ENCODE measurements at regions not wholly inside any gene's neighbourhood (a gene's known extent, or its start where the extent isn't known, plus 50 kb on each side); places are given as distances from the start of the nearest gene placed in this dataset.

- DNase-seq (ENCODE audit: low read depth in 2 of 2), result no peak
Measured at GRCh38 chr1:58143972-58144697, 402.4 kb downstream of the OMA1 start.

GRCh38 chr1:58136387-58136786 lies 410.1 kb downstream of the OMA1 start:
- DNase-seq (ENCODE audit: low read depth in 2 of 2), result no peak

GRCh38 chr1:58135821-58136321 lies 410.7 kb downstream of the OMA1 start:
- DNase-seq (ENCODE audit: low read depth in 2 of 2), result no peak

DNA sequence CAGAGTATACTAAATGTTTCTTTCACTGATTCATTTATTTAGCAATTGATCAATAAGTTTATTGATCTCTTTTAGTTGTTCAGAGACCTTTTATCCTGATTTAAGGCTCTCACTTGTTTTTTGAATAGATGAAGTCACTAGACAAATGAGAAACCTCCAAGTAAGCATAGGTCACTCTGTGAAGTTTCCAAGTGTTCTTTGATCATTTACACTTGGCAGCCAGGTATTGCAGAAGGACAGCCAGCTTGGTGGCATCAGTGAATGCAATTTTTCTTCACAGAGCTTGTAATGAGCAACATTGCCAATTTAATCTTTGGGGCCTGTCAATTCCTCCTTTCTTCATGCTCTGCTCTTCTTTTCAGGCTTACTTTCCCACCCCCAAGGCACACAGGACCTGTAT lies 413.0 kb downstream of the OMA1 start:
- DNase-seq (ENCODE audit: low read depth in 2 of 2), result no peak

DNA sequence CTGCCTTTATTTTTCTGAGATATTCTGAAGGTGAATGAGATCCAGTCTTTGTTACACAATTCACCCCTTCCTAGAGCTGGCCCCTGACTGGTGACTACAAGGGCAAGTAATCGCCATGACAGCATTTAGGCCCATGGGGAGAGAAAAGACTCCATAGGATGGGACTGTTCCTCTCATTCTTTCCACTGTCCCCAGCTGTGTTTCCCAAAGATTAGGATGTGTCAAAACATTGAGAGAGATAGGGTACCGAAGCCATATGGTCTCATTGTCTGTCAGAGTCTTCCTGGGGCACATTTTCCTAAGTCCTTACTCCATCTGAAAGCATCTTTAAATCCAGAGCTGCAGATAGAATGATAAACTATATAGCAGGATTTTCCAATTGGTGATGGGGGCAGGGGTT lies 423.5 kb downstream of the OMA1 start:
- no peak for DNase-seq (ENCODE audit: low read depth in 2 of 2)

- no peak for DNase-seq (ENCODE audit: low read depth in 2 of 2)
Measured at GRCh38 chr1:58119971-58120370, 426.6 kb downstream of the OMA1 start.

GRCh38 chr1:58116284-58116683 lies 430.2 kb downstream of the OMA1 start:
- no peak for DNase-seq (ENCODE audit: low read depth in 2 of 2)

- DNase-seq (ENCODE audit: low read depth in 2 of 2), result no peak
Measured at GRCh38 chr1:58109646-58110200, 436.8 kb downstream of the OMA1 start.

GRCh38 chr1:58108783-58109182 lies 437.7 kb downstream of the OMA1 start:
- DNase-seq (ENCODE audit: low read depth in 2 of 2), result no peak

- no peak for DNase-seq (ENCODE audit: low read depth in 2 of 2)
Measured at GRCh38 chr1:58107943-58108342, 438.6 kb downstream of the OMA1 start.

DNA sequence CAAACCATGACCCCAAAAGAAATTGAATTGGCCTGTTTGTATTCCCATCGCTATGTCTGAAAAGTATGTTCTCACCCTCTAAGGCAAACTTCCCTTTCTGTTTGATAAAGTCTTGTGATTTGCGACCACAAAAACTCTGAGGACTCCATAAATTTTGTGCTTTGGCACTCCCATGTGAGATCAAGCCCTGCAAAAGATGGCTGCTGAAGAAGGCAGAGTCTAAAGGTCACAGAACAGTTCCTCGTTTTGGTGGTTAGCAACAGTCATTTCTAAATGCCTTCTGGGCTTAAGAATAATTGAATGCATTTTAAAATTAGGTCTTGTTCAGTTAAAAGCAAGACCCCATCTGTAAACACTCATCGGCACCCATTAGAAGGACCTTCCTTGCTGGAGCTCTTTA lies 441.6 kb downstream of the OMA1 start:
- DNase-seq (ENCODE audit: low read depth in 2 of 2), result no peak

DNA sequence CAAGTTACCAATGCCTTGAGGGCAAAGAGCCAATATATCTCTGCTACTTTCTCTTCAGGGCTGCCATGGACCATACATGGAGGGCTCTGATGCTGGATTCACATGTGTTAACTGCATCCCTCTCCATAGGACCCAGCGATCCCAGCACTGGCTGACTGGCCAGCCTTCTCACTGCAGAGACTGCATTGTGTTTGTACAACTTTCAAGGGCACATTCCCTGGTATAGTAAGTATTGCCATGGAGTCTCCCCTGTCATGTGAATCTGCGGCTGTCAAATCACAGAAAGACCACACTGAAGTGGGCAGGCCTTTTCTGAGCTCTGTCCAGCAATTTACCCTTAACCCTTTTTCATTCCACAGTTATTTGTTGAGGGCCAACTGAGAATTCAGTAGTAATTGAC lies 449.8 kb downstream of the OMA1 start:
- DNase-seq (ENCODE audit: low read depth in 2 of 2), result no peak

DNA sequence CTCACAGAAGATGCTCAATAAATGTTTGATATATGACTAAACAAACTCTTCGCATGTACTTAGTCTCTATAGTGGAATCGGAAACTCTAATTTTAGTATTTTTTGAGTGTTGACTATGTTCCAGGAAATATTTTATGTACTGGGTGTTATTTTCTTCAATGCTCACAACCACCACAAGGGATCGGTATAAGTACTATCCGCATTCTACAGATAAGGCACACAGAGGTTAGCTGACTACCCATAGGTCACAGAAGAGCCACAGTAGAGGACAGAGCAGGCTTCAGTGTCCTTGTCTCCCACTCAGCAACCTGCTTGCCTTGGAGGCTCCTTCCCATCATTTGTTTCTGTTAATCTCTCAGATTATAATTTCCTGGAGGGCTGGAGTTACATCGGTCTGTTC lies 451.3 kb downstream of the OMA1 start:
- DNase-seq (ENCODE audit: low read depth in 2 of 2), result no peak

GRCh38 chr1:58094221-58094620 lies 452.3 kb downstream of the OMA1 start:
- DNase-seq (ENCODE audit: low read depth in 2 of 2), result no peak

DNA sequence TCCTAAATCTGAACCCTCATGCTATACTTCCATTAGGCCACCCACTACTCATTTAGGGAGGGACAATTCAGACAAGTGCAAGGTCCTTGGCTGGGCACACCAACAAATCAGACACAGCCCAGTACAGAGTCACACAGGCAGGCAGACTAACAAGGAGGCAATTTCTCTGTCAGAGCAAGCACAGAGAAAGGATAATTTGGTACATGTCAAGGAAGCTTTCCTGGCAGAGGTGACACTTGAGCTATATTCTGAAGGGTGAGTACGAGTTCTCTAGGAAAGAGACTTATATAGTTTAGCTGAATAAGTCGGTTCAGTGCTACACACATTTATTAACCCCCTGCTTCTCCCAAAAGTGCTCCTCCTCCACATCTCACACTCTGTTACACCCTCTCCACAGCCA lies 455.9 kb downstream of the OMA1 start:
- DNase-seq (ENCODE audit: low read depth in 2 of 2), result no peak

DNA sequence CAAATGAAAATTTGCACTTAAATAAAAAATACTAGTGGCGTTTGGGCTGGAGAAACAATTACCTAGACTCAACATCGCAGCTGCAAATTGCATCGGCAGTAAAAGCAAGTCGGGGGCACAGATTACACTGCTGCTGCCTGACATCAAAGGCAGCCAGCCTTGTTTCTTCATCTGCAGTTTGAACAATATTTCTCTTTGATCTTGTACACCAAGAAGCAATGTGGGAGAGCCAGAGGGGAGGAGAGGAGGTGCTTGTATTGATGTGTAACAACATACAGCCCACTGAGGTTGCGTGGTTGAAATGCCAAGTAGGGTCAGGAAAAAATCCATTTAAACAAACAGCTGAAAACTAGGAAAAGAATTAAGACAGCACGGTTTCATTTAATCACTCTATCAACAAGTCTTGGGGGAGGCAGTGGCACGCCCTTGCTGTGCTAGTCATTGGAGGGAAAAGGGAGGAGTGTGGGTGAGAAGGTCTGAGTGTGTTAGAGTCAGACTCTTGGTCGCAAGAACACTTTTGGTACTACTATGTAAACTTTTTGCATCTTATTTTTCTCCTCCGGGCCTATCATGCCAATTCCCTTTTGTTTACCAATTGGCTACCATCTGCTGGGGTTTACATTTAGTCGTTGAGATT lies 456.5 kb downstream of the OMA1 start:
- no peak for DNase-seq (ENCODE audit: low read depth in 2 of 2)

GRCh38 chr1:58084266-58084665 lies 462.3 kb downstream of the OMA1 start:
- no peak for DNase-seq (ENCODE audit: low read depth in 2 of 2)

DNA sequence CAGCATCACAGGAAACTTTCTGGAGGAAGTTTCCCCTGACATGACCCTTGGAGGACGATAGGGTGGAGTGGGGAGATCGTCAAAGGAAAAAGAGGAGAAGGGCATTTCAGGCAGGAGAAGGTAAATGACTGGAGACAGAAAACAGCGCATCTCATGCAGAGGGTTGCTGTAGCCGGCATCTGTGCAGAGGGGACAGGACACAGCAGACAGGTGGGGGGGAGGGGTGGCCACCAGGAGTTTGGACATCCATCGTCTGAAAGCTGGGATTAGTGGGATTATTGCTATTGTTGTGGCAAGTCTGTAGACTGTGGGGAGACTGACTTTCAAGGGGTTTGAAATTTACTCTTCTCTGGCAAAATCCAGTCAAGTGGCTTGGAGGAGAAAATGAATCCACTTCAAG lies 463.9 kb downstream of the OMA1 start:
- no peak for DNase-seq (ENCODE audit: low read depth in 2 of 2)

DNA sequence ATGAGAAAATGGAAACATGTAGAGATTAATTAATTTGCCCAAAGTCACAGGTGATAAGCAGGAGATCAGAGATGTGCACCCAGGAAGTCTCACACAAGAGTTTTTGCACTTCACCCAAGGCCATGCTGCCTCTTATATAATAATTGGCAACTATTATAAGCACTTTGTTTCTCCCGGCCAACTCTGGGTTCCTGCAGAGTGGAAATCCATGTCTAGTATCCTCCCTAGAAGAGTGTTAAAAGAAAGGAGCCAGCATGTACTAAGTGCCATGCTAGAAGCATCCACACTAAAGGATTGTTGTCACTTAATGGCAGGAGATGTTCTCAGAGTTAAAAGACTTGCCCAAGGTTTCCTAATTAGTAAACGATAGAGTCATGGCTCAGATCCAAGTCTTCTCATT lies 470.3 kb downstream of the OMA1 start:
- no peak for DNase-seq (ENCODE audit: low read depth in 2 of 2)

DNA sequence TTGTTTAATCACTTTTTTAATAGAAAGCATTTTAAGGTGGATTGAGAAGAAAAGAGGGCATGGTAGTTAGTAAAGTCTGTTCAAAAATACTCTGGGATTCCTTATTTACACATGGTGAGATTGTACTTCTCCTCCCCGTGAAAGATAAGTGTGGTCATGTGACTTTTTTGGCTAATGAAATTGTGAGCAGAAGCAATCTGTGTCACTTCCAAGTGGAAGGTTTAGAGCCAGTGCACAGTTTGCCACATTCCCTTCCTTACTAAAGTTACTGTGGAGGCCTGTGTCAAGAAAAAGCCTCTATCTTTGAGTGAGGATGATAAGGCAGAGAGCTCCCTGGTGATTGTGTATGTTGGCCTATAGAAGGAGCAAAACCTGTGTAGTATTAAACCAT lies 471.3 kb downstream of the OMA1 start:
- DNase-seq (ENCODE audit: low read depth in 2 of 2), result no peak

- no peak for DNase-seq (ENCODE audit: low read depth in 2 of 2)
Measured at GRCh38 chr1:58072450-58072849, 474.1 kb downstream of the OMA1 start.

- no peak for DNase-seq (ENCODE audit: low read depth in 2 of 2)
Measured at GRCh38 chr1:58067082-58067481, 479.4 kb downstream of the OMA1 start.

- DNase-seq (ENCODE audit: low read depth in 2 of 2), result no peak
Measured at GRCh38 chr1:58065520-58065919, 481.0 kb downstream of the OMA1 start.
